Globus pallidus (tissue), 1 donor: ENCODE measurements at regions not wholly inside any gene's neighbourhood (a gene's known extent, or its start where the extent isn't known, plus 50 kb on each side); places are given as distances from the start of the nearest gene placed in this dataset.
"Not testable (repeated sequence)": the region's sequence is repeated elsewhere in the genome, so short reads cannot be mapped to it uniquely, and the experiment has no call there.

Experiments
- DNase-seq: peaks from one replicate; pipeline ENCODE4 v3.0.0-alpha.2; 2015; ENCODE audit warnings: low spot score

GRCh38 chr1:5686925-5687706, 305.1 kb downstream of the NPHP4 start:
- DNase-seq, result no peak

GRCh38 chr1:5686195-5686594, 306.0 kb downstream of the NPHP4 start:
- DNase-seq, result no peak

DNA sequence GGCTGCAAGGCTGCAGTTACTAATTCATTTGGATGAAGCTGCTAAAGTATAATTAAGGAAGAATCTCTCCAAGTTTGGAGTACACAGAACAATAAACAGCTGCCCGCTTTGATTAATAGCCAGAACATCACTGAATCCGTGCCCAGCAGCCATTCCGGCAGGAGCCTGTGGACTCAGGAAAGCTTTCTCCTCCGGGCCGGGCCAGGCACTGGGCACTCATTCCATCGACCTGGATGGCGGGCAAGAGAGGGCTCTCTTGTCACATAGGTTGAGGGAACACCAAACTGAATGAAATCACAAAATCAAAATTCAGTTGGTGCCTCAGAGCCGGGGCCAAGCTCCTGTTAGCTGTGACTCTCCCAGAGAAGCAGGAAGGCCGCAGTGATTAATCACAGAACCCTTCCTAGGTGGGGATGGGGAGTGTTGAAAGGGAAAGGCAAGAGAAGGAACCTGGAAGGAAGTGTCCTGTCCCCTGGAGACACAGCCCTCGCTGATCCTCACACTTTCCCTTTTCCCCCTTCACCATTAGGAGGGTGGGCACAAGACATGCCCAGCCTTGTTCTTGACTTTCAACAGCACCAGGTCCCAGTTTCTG, 306.7 kb downstream of the NPHP4 start:
- no peak for DNase-seq

GRCh38 chr1:5684791-5685190, 307.4 kb downstream of the NPHP4 start:
- DNase-seq, result no peak

DNA sequence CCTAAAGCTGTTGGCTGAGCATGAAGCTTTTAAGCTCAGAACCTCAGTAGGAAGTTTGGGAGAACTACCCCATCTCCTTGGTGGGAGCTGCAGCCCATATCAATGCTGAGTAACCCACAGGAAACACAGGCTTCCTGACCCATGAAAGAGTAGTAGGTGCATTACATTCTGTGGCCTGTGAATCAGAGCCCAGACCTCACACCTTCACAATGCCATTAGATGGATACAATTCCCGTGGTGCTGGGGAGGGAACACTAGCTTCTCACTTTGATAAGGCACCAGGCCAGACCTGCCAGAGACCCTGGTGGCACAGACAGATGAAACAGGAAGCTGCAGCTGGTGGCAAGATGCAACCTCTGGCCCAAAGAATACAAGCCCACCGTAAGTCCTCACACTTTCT, 308.8 kb downstream of the NPHP4 start:
- no peak for DNase-seq

DNA sequence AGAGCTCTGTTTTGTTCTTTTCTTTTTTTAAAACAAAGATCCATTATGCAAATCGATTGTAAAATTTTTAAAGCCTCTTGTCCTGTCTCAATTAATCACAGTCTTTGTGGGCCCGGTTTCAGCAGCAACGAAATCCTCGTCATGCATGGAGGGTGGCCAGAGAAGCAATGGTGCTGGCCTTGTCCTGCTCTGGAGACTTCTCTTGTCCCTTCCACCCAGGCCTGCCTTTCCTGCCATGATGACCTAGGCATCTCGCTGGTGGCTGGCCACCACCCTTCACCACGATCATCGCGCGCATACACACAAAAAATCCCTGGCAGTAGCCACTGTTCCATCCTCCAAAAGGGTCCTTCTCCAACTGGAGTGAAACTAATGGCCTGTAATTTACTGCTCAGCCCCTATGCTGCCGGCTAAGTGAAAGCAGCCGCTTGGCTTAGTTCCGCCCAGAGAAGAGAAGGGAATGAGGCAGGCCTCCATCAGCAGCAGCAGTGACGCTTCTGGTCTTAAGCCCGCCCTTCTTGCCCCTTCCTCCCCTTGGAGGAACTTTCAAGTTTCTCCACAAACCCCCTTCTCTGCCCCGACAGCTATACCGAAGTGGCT, 309.5 kb downstream of the NPHP4 start:
- DNase-seq, result no peak

- DNase-seq, result no peak
Measured at GRCh38 chr1:5681654-5682053, 310.6 kb downstream of the NPHP4 start.

GRCh38 chr1:5680600-5680999, 311.6 kb downstream of the NPHP4 start:
- DNase-seq, result no peak

- no peak for DNase-seq
Measured at GRCh38 chr1:5678759-5679158, 313.5 kb downstream of the NPHP4 start.

GRCh38 chr1:5672355-5672754, 319.9 kb downstream of the NPHP4 start:
- DNase-seq, result not testable (repeated sequence)

DNA sequence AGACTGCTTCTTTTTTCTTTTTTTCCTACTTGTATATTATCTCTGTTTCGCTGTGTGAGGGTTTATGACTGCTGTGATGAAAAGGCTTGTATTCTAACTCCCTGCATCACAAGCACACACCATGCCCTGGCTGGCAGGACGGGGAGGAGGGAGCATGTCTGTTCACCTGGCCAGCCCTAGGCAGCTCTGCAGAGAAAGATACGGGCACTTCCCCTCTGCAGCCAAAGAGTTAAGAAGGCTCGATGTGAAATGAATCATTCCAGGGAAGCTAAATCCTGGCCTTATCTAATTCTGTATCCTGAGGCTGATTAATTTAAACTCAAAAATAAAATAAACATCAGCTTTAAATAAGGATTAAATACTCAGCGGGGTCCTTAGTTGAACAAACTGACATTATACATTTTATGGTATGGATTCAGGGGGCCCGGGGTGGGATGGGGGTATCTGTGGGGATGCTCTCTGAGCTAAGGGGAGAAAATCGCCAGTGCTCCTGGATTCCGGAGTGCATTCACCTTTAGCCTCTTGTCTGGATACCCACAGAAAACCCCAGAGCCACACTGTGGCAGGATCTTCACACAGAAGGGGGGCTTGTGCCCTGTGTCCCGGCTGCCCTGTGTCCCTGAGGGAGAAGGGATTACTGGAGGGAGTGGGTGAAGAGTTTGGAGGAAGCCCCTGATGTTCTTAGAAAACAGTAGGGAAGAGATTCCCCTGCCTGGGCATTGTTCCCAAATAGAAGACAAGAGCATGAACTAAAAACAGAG, 321.5 kb downstream of the NPHP4 start:
- no peak for DNase-seq

DNA sequence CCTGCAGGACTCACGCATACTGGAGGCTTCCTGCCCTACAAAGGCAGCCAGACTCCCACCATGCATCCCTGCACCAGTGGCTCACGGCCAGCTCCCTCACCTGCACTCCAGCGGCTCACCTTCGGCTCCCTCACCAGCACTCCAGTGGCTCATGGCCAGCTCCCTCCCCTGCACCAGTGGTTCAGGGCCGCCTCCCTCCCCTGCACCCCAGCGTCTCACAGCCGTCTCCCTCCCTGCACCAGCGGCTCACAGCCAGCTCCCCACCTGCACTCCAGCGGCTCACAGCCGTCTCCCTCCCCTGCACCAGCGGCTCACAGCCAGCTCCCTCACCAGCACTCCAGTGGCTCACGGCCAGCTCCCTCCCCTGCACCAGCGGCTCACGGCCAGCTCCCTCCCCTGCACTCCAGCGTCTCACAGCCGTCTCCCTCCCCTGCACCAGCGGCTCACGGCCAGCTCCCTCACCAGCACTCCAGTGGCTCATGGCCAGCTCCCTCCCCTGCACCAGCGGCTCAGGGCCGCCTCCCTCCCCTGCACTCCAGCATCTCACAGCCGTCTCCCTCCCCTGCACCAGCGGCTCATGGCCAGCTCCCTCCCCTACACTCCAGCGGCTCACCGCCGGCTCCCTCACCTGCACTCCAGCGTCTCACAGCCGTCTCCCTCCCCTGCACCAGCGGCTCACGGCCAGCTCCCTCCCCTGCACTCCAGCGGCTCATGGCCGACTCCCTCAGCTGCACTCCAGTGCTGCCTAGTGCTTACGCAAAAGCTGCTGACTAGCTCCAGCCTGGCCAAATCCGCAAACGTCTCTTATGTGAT, 324.5 kb downstream of the NPHP4 start:
- DNase-seq, result no peak

DNA sequence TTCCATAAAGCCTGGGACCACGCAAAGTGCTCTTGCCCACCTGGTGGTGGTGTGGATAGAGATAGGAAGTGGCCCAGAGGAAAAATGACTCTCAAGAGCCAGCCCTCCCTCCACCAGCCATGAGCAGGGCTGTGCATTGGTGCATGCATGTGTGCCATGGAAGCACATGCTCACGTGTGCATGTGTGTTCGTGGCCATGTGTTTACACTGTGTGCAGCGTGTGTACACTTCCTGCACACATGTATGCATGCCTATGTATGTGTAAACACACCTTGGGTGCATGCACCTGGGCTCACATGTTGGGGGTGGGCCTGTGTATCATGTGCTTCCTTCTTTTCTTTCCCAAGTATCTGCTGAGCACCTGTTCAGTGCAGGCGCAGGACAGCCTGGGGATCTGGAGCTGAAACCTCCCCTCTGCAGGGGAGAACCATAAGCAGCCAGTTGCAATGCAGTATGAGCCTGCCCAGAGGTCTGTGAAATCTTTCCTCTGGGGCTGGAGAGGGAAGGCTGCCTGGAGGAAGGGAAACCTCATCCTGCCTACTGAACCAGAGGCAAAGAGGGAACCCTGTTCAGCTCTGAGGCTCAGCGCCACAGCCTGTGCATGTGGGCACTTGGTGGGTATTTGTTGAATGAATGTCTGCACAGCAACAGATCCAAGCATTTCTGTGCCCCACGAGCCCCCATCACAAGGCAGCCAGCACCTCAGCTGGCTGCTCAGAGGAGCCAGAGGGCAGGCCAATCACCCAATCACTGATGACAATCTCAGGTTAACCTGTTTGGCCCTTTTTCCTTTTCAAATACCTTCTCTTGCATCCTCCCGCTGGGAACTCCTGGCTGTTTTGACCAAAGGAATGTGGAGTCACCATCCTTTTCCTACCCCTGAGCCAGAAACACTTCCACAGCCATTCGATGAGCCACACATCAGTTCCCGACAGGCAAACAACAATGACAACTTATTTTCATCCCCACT, 327.0 kb downstream of the NPHP4 start:
- DNase-seq, result no peak

GRCh38 chr1:5664081-5664768, 328.0 kb downstream of the NPHP4 start:
- no peak for DNase-seq

DNA sequence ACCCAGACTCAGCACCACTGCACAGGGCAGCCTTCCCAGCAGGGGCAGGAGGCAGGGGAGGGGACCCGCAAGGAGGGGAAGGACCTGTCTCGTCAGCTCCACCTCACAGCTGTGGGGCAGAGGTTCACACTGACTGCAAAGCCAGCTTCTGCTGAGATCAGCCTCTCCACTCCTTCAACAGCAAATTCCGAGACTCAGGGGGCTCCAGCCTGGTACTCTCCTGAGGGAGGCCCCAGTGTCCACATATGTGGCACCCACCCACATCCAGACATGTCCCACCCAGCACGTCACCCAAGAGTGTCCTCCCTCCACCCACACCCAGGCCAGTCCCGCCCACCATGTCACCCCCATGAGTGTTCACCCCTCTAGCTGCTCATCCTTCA, 329.5 kb downstream of the NPHP4 start:
- no peak for DNase-seq

- DNase-seq, result no peak
Measured at GRCh38 chr1:5662086-5662743, 330.0 kb downstream of the NPHP4 start.

- no peak for DNase-seq
Measured at GRCh38 chr1:5661196-5662085, 330.8 kb downstream of the NPHP4 start.

GRCh38 chr1:5660141-5660935, 331.9 kb downstream of the NPHP4 start:
- DNase-seq, result no peak
